HepG2 (cell line): ENCODE measurements at regions not wholly inside any gene's neighbourhood (a gene's known extent, or its start where the extent isn't known, plus 50 kb on each side); places are given as distances from the start of the nearest gene placed in this dataset.

ENCODE experiments used
- ATAC-seq: fragments of 200-7000 bp; cut with Tn5 transposase; 3 replicates; pipeline ENCODE4 v1.9.1; 2020; ENCODE audit warnings: mild to moderate bottlenecking, moderate library complexity
- BruUV-seq: library from RNA; stranded (reverse); fragments of 400-500 nt; replicated peaks from 2 replicates; lab custom pipeline; 2021; lab: Mats Ljungman, UMichigan
- CTCF ChIA-PET: fragments of 300-600 bp; formaldehyde crosslinking; extraction: SDS; loops from one replicate; lab custom pipeline; 2021; ENCODE audit warnings: low total read pairs, inconsistent platforms, low intra/inter-chr PET ratio; lab: Yijun Ruan, JAX
- POLR2A ChIA-PET: fragments of 350-600 bp; sonication (Branson Sonifier 250); formaldehyde crosslinking; loops from one replicate; lab custom pipeline; 2020; ENCODE audit warnings: antibody characterized with exemption, inconsistent platforms; lab: Yijun Ruan, JAX
- DNase-seq: peaks from one replicate; pipeline ENCODE4 v3.0.0-alpha.2; 2015; ENCODE audit warnings: low spot score
- FAIRE-seq: peaks from 3 replicates; lab custom pipeline; 2011; peaks lifted over from hg19 to GRCh38; lab: Jason Lieb, UNC
- H2AFZ ChIP-seq: one replicate; pipeline ENCODE4 v1.6.1; 2011; ENCODE audit warnings: low read length, inconsistent platforms
- H3K27ac ChIP-seq: fragments of 300-600 bp; 3 replicates; pipeline ENCODE4 v1.8.0; 2011; ENCODE audit warnings: mixed run types, mild to moderate bottlenecking, mixed read lengths, low read length, inconsistent platforms; ENCODE audit not compliant: insufficient read depth; ENCODE audit errors: extremely low read length
- H3K27me3 ChIP-seq, 2 experiments: fragments of 200-600 bp in 1 of 2; 2 replicates in 1 of 2; 3 replicates in 1 of 2; pipeline versions ENCODE4 v1.6.0 to v1.8.0; 2011; ENCODE audit warnings: low read length in 2 of 2, mild to moderate bottlenecking in 2 of 2, moderate library complexity in 2 of 2, inconsistent platforms in 1 of 2; ENCODE audit not compliant: insufficient read depth in 2 of 2, control insufficient read depth in 1 of 2
- H3K36me3 ChIP-seq, 2 experiments: fragments of 200-600 bp in 1 of 2; replicated peaks in 1 of 2; 2 replicates in 1 of 2; 3 replicates in 1 of 2; pipeline versions ENCODE4 v1.5.1 to v1.8.0; 2011; ENCODE audit warnings: low read length in 2 of 2, inconsistent platforms in 1 of 2; ENCODE audit not compliant: insufficient read depth in 2 of 2, control insufficient read depth in 1 of 2
- H3K4me1 ChIP-seq: 2 replicates; pipeline ENCODE4 v1.5.1; 2012; ENCODE audit warnings: low read length, inconsistent platforms; ENCODE audit not compliant: insufficient read depth
- H3K4me2 ChIP-seq: 2 replicates; pipeline ENCODE4 v1.6.0; 2011; ENCODE audit warnings: low read depth, low read length, inconsistent platforms
- H3K4me3 ChIP-seq, 3 experiments: fragments of 200-600 bp in 1 of 3; sonication (generic), shearing (Covaris generic) in 1 of 3; replicated peaks in 1 of 3; 2 replicates each; pipeline ENCODE4 v1.5.1; 2011 to 2016; ENCODE audit warnings: low read length in 3 of 3, inconsistent platforms in 2 of 3, low read depth in 2 of 3, mild to moderate bottlenecking in 2 of 3, control low read depth in 1 of 3, mixed read lengths in 1 of 3; ENCODE audit not compliant: insufficient read depth in 1 of 3
- H3K79me2 ChIP-seq: one replicate; pipeline ENCODE4 v1.6.1; 2011; ENCODE audit warnings: low read length, inconsistent platforms; ENCODE audit not compliant: insufficient read depth
- H3K9ac ChIP-seq: 2 replicates; pipeline ENCODE4 v1.6.0; 2011; ENCODE audit warnings: mild to moderate bottlenecking, low read depth, low read length, inconsistent platforms; ENCODE audit not compliant: insufficient read depth
- H3K9me3 ChIP-seq: 2 replicates; pipeline ENCODE4 v1.5.1; 2012; ENCODE audit warnings: mild to moderate bottlenecking, low read length
- H4K20me1 ChIP-seq: 2 replicates; pipeline ENCODE4 v1.6.0; 2011; ENCODE audit warnings: inconsistent platforms, mild to moderate bottlenecking, low read length, moderate library complexity; ENCODE audit not compliant: insufficient read depth
- CHD4 ChIP-seq: fragments of 200-600 bp; sonication (generic); IDR thresholded peaks from 2 replicates; pipeline ENCODE4 v1.7.0; 2017; ENCODE audit warnings: mild to moderate bottlenecking, low read length, borderline replicate concordance
- EHMT2 ChIP-seq: fragments of 200-600 bp; sonication (generic); IDR thresholded peaks from 2 replicates; pipeline ENCODE4 v1.7.0; 2017; ENCODE audit warnings: antibody characterized with exemption, low read depth, low read length, borderline replicate concordance
- FOXA1 ChIP-seq, 2 experiments: fragments of 450-650 bp in 1 of 2; sonication (generic) in 1 of 2; formaldehyde crosslinking in 1 of 2; IDR thresholded peaks; 2 replicates each; pipeline versions ENCODE4 v1.4.0 to v1.6.1; 2016 to 2020; ENCODE audit warnings: missing genetic modification reagents in 1 of 2
- MXD3 ChIP-seq: IDR thresholded peaks from 2 replicates; pipeline ENCODE4 v1.6.1; 2016; ENCODE audit warnings: mild to moderate bottlenecking, missing biosample characterization, missing genetic modification reagents
- PHF21A ChIP-seq: sonication (generic); formaldehyde crosslinking; IDR thresholded peaks from 2 replicates; pipeline ENCODE4 v1.5.0; 2020; ENCODE audit warnings: mild to moderate bottlenecking, missing genetic modification reagents
- RBM39 ChIP-seq: fragments of 200-400 bp; formaldehyde crosslinking; IDR thresholded peaks from one replicate; pipeline ENCODE4 v1.6.1; 2018; ENCODE audit warnings: antibody characterized with exemption, mild to moderate bottlenecking, low read depth, low read length; ENCODE audit not compliant: poor library complexity, severe bottlenecking
- SRF ChIP-seq: IDR thresholded peaks from 2 replicates; pipeline ENCODE4 v1.6.1; 2011; ENCODE audit warnings: mild to moderate bottlenecking, low read depth, low read length, moderate library complexity
- SRSF9 ChIP-seq: fragments of 200-400 bp; formaldehyde crosslinking; IDR thresholded peaks from 2 replicates; pipeline ENCODE4 v1.6.1; 2018; ENCODE audit warnings: borderline replicate concordance, mild to moderate bottlenecking, low read depth, low read length; ENCODE audit not compliant: insufficient read depth, poor library complexity, severe bottlenecking
- TGIF2 ChIP-seq: IDR thresholded peaks from 2 replicates; pipeline ENCODE4 v1.6.1; 2016; ENCODE audit warnings: control low read depth, missing compliant biosample characterization
- THAP11 ChIP-seq: IDR thresholded peaks from 2 replicates; pipeline ENCODE4 v1.6.1; 2016; ENCODE audit warnings: missing biosample characterization, missing genetic modification reagents
- ZFP90 ChIP-seq: sonication (generic); formaldehyde crosslinking; IDR thresholded peaks from 2 replicates; pipeline ENCODE4 v1.8.0; 2022; ENCODE audit warnings: missing genetic modification reagents, mild to moderate bottlenecking, inconsistent platforms, borderline replicate concordance
- ZNF414 ChIP-seq: sonication (generic); formaldehyde crosslinking; IDR thresholded peaks from 2 replicates; pipeline ENCODE4 v1.5.0; 2020; ENCODE audit warnings: missing genetic modification reagents
- ZNF749 ChIP-seq: sonication (generic); formaldehyde crosslinking; IDR thresholded peaks from 2 replicates; pipeline ENCODE4 v1.8.0; 2022; ENCODE audit warnings: mild to moderate bottlenecking, missing genetic modification reagents, moderate library complexity, borderline replicate concordance
- WGBS: methylation state at CpG from one replicate; pipeline ENCODE4 v1.1.6; 2017; ENCODE audit warnings: low lambda C conversion rate; 5-methylcytosine and 5-hydroxymethylcytosine counted together
- in situ Hi-C: cut with HindIII; loops from 2 replicates; pipeline ENCODE4 v1.10.0; 2017; ENCODE audit warnings: low pct_unique_long_range_greater_than_20kb; ENCODE audit not compliant: extremely low pct_ligation_motif_present
- intact Hi-C: fragments of 100-400 bp; cut with micrococcal nuclease; formaldehyde crosslinking; loops from one replicate; pipeline ENCODE4 v1.10.0; 2022; ENCODE audit not compliant: unreplicated experiment
- TF ChIP-seq, protein P1 (sequence below): sonication (generic); formaldehyde crosslinking; IDR thresholded peaks from 2 replicates; pipeline ENCODE4 v1.4.0; 2020; ENCODE audit warnings: missing genetic modification reagents, low read depth, mild to moderate bottlenecking, borderline replicate concordance

DNA sequence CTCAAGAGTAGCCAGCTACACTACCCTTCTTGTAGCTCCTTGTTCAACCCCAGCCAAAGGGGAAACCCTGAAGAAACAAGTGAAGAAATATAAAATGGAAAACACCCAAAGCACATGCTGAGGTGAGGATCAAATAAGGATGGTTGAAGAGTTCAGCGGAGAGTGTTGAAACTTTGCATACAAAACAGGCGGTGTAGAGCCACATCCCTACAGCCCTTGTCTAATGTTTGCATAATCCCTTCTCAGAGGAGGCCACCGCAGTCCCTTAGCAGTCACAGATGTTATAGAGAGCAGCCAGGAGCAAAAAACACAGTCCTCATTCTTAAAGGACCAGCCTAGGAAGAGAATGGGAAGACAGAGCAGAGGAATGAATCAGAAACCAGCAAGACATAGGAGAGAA lies 350.7 kb upstream of the SASH1 start:
- ChIA-PET POLR2A (no interaction called here), CTCF (no interaction called here)
- no peak overlapping the region for H3K4me3 ChIP-seq
- no TSS peak for BruUV-seq
- no peak overlapping the region for H3K4me2 ChIP-seq
- H3K36me3 ChIP-seq: no peaks in the 10 kb centered on the region
- H2AFZ ChIP-seq: no peak overlapping the region
- FAIRE-seq (no peak), DNase-seq (no peak), ATAC-seq (no peak)
- 55% methylated on average over 3 of the region's 3 CpGs for WGBS
- no peaks in the 10 kb centered on the region for H4K20me1 ChIP-seq
- TF ChIP-seq PHF21A (CRISPR knock-in tag) (no peak), RBM39 (no peak), SRSF9 (no peak), FOXA1 (IDR thresholded peaks at IDR 0.05) (no peak), FOXA1 (CRISPR knock-in tag; IDR thresholded peaks at IDR 0.05) (no peak), ZNF749 (CRISPR knock-in tag) (no peak)
- TF ChIP-seq, protein P1, sequence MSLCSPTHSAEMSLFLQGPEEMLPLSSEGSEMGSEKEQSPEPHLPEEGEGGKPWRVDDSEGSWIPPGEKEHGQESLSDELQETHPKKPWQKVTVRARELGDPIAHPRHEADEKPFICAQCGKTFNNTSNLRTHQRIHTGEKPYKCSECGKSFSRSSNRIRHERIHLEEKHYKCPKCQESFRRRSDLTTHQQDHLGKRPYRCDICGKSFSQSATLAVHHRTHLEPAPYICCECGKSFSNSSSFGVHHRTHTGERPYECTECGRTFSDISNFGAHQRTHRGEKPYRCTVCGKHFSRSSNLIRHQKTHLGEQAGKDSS (CRISPR knock-in tag): no peak
- no peaks in the 10 kb centered on the region; a peak in 1 of 5 replicates for H3K27me3 ChIP-seq
- no peaks in the 10 kb centered on the region for H3K79me2 ChIP-seq
- no peaks in the 10 kb centered on the region for H3K9me3 ChIP-seq
- in situ Hi-C loops (no loop called here), intact Hi-C loops (no loop called here)
- no peaks in the 10 kb centered on the region for H3K4me1 ChIP-seq
- no peak overlapping the region for H3K27ac ChIP-seq
- no peak overlapping the region for H3K9ac ChIP-seq

DNA sequence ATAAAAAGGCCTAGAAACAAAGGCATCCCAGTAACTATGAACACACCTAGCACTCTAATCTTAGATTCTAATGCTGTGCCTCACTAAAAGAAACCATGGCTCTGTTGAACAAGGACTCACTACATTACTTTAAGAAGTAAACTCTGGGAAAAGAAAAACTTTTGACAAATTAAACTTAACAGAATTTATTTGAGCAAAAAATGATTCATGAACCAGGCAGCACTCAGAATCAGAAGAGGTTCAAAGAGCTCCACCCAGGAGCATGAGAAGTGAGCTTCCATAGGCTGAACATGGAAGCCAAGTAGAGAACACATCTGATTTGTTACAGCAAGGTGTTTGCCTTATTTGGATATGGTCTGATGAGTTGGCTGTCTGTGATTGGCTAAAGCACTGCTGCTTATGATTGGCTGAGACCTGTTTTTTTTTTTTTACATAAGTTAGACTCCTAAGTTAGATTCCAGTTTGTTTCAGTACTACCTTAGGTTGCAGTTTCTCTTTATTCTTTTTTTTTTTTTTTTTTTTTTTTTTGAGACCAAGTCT lies 343.6 kb upstream of the SASH1 start:
- no peak for ATAC-seq
- H2AFZ ChIP-seq: no peak overlapping the region
- BruUV-seq: no TSS peak
- H3K9me3 ChIP-seq: no peaks in the 10 kb centered on the region
- TF ChIP-seq ZNF414 (CRISPR knock-in tag) (no peak), MXD3 (no peak), EHMT2 (no peak), THAP11 (CRISPR knock-in tag) (no peak), SRF (0 out of 2 replicates have a peak, but pooled peaks have one; percentile 36), TGIF2 (CRISPR knock-in tag) (no peak), CHD4 (no peak), ZFP90 (CRISPR knock-in tag) (no peak)
- CTCF ChIA-PET: no interaction called here
- FAIRE-seq: no peak
- H3K79me2 ChIP-seq: no peaks in the 10 kb centered on the region
- in situ Hi-C loops (no loop called here), intact Hi-C loops (no loop called here)
- no peaks in the 10 kb centered on the region for H3K27me3 ChIP-seq
- no peak overlapping the region for H3K27ac ChIP-seq
- no peak overlapping the region for H3K4me2 ChIP-seq
- DNase-seq: no peak
- no peaks in the 10 kb centered on the region for H4K20me1 ChIP-seq
- no peak overlapping the region for H3K4me3 ChIP-seq
- POLR2A ChIA-PET: no interaction called here
- no peak overlapping the region for H3K9ac ChIP-seq
- H3K4me1 ChIP-seq: no peaks in the 10 kb centered on the region
- no peaks in the 10 kb centered on the region for H3K36me3 ChIP-seq
